ENCODE measurements at regions not wholly inside any gene's neighbourhood (a gene's known extent, or its start where the extent isn't known, plus 50 kb on each side); places are given as distances from the start of the nearest gene placed in this dataset.

DNA sequence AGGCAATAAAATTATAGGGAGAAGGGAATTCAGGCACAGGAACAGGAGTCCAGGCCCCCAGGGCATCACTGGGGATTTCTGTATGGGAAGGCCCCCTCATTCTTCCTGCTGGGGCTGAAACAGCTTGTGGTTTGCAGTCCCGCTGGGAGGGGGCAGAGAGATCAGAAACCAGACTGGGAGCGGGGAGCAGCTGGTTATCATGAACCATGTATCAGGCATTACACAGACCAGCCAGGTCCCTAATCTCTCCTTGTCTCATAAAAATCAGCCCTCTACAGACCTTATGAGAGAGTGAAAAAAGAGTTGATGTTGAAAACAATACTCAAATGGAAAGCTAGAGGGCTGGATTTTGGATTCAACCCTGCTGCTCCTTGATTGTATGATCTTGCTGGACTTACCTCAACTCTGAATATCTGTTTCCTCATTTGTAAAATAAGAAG is 93.4 kb upstream of the F3 start:
- CTCF ChIA-PET, result interaction anchor here (1.1 kb wide), 1 partner anchor 15 kb away, joined by 3 read pairs; no protein-coding TSS in a partner anchor
- intact Hi-C loops (cut with DNase I, micrococcal nuclease), result no loop called here
- Histone ChIP-seq H3K9me3 (ENCODE audit: control insufficient read depth in 1 of 2, insufficient read depth in 1 of 2, low read length in 2 of 2) (no peaks in the 10 kb centered on the region), H3K4me1 (ENCODE audit: insufficient read depth, low read length) (no peaks in the 10 kb centered on the region), H3K36me3 (ENCODE audit: insufficient read depth, low read length) (no peaks in the 10 kb centered on the region), H3K27me3 (ENCODE audit: control insufficient read depth in 1 of 2, insufficient read depth in 2 of 2, low read length in 2 of 2) (peaks cover 0 to 3% of the 10 kb centered on the region in 2 experiments), H3K4me3 (ENCODE audit: low read length) (no peak overlapping the region), H3K27ac (ENCODE audit: low read depth in 1 of 2, low read length in 2 of 2) (no peak overlapping the region)
- H3K27me3 Mint-ChIP-seq, result peaks cover 9% of the 10 kb centered on the region
- DNase-seq (no peak), ATAC-seq (ENCODE audit: poor library complexity) (no peak)
- TF ChIP-seq, protein P1, sequence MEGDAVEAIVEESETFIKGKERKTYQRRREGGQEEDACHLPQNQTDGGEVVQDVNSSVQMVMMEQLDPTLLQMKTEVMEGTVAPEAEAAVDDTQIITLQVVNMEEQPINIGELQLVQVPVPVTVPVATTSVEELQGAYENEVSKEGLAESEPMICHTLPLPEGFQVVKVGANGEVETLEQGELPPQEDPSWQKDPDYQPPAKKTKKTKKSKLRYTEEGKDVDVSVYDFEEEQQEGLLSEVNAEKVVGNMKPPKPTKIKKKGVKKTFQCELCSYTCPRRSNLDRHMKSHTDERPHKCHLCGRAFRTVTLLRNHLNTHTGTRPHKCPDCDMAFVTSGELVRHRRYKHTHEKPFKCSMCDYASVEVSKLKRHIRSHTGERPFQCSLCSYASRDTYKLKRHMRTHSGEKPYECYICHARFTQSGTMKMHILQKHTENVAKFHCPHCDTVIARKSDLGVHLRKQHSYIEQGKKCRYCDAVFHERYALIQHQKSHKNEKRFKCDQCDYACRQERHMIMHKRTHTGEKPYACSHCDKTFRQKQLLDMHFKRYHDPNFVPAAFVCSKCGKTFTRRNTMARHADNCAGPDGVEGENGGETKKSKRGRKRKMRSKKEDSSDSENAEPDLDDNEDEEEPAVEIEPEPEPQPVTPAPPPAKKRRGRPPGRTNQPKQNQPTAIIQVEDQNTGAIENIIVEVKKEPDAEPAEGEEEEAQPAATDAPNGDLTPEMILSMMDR (IDR thresholded peaks at IDR 0.05), result no peak
- POLR2A ChIA-PET, result no interaction called here
- no peaks in the 10 kb centered on the region for H3K9me3 Mint-ChIP-seq
- no peaks in the 10 kb centered on the region for H3K4me1 Mint-ChIP-seq (ENCODE audit: low read depth)
- no peak overlapping the region for H3K4me3 Mint-ChIP-seq
- no peaks in the 10 kb centered on the region for H3K36me3 Mint-ChIP-seq (ENCODE audit: low read depth)
- no peak overlapping the region for H3K27ac Mint-ChIP-seq

DNA sequence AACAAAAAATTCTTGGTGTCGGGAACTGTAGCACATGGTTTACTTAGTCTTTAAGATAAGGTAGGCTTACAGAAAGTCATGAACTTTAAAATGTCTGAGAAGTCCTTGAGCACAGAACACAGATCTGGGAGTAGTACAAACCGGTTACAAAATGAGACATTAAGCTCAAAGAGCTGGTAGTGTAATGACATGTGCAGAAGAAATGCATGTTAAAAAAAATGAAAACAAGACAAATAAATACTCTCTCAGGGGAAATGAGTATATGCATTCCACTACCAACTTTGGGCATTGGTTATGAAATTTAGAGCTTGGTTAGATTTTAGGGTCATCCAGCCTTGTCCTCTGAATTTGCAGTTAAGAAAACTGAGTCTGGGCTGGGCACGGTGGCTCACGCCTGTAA is 91.5 kb upstream of the F3 start:
- Mint-ChIP-seq H3K27ac (no peak overlapping the region), H3K4me3 (no peak overlapping the region), H3K9me3 (no peaks in the 10 kb centered on the region), H3K36me3 (ENCODE audit: low read depth) (no peaks in the 10 kb centered on the region), H3K4me1 (ENCODE audit: low read depth) (no peaks in the 10 kb centered on the region), H3K27me3 (peaks cover 17% of the 10 kb centered on the region)
- TF ChIP-seq, protein P1 (IDR thresholded peaks at IDR 0.05), result no peak
- ATAC-seq (ENCODE audit: poor library complexity), result no peak
- no peak overlapping the region for H3K4me3 ChIP-seq (ENCODE audit: low read length)
- H3K9me3 ChIP-seq (ENCODE audit: control insufficient read depth in 1 of 2, insufficient read depth in 1 of 2, low read length in 2 of 2), result peaks cover 0 to 4% of the 10 kb centered on the region in 2 experiments
- peaks cover 0 to 3% of the 10 kb centered on the region in 2 experiments for H3K27me3 ChIP-seq (ENCODE audit: control insufficient read depth in 1 of 2, insufficient read depth in 2 of 2, low read length in 2 of 2)
- DNase-seq, result no peak
- no peak overlapping the region for H3K27ac ChIP-seq (ENCODE audit: low read depth in 1 of 2, low read length in 2 of 2)
- intact Hi-C loops (cut with DNase I, micrococcal nuclease), result no loop called here
- no peaks in the 10 kb centered on the region for H3K4me1 ChIP-seq (ENCODE audit: insufficient read depth, low read length)
- CTCF ChIA-PET, result no interaction called here
- POLR2A ChIA-PET, result no interaction called here
- no peaks in the 10 kb centered on the region for H3K36me3 ChIP-seq (ENCODE audit: insufficient read depth, low read length)

- Histone ChIP-seq H3K27ac (ENCODE audit: low read depth in 1 of 2, low read length in 2 of 2) (no peak overlapping the region), H3K36me3 (ENCODE audit: insufficient read depth, low read length) (no peaks in the 10 kb centered on the region), H3K27me3 (ENCODE audit: control insufficient read depth in 1 of 2, insufficient read depth in 2 of 2, low read length in 2 of 2) (peaks cover 0 to 3% of the 10 kb centered on the region in 2 experiments), H3K4me1 (ENCODE audit: insufficient read depth, low read length) (no peaks in the 10 kb centered on the region), H3K4me3 (ENCODE audit: low read length) (no peak overlapping the region), H3K9me3 (ENCODE audit: control insufficient read depth in 1 of 2, insufficient read depth in 1 of 2, low read length in 2 of 2) (peaks cover 0 to 4% of the 10 kb centered on the region in 2 experiments)
- Mint-ChIP-seq H3K4me1 (ENCODE audit: low read depth) (no peaks in the 10 kb centered on the region), H3K9me3 (no peaks in the 10 kb centered on the region), H3K27me3 (peaks cover 17% of the 10 kb centered on the region), H3K36me3 (ENCODE audit: low read depth) (no peaks in the 10 kb centered on the region), H3K27ac (no peak overlapping the region), H3K4me3 (no peak overlapping the region)
- intact Hi-C loops (cut with DNase I, micrococcal nuclease), result no loop called here
- ChIA-PET CTCF (no interaction called here), POLR2A (no interaction called here)
- TF ChIP-seq, protein P1 (IDR thresholded peaks at IDR 0.05), result no peak
- no peak for DNase-seq
- ATAC-seq (ENCODE audit: poor library complexity), result no peak
Observed at GRCh38 chr1:94629259-94630181, 88.0 kb upstream of the F3 start.

All from CD4-positive, alpha-beta T cell (primary cell).